ENCODE measurements at regions not wholly inside any gene's neighbourhood (a gene's known extent, or its start where the extent isn't known, plus 50 kb on each side); places are given as distances from the start of the nearest gene placed in this dataset.

- peak in 3 of 14 donors; percentile 32 to 71 (median 59) for DNase-seq
Measured at GRCh38 chr17:77379832-77380231, 239.1 kb downstream of the SEC14L1 start.

- DNase-seq, result no peak
Measured at GRCh38 chr17:77380395-77381184, 239.8 kb downstream of the SEC14L1 start.

GRCh38 chr17:77381185-77381700 lies 240.5 kb downstream of the SEC14L1 start:
- no peak for DNase-seq

- DNase-seq, result no peak
Measured at GRCh38 chr17:77381731-77382130, 241.0 kb downstream of the SEC14L1 start.

DNA sequence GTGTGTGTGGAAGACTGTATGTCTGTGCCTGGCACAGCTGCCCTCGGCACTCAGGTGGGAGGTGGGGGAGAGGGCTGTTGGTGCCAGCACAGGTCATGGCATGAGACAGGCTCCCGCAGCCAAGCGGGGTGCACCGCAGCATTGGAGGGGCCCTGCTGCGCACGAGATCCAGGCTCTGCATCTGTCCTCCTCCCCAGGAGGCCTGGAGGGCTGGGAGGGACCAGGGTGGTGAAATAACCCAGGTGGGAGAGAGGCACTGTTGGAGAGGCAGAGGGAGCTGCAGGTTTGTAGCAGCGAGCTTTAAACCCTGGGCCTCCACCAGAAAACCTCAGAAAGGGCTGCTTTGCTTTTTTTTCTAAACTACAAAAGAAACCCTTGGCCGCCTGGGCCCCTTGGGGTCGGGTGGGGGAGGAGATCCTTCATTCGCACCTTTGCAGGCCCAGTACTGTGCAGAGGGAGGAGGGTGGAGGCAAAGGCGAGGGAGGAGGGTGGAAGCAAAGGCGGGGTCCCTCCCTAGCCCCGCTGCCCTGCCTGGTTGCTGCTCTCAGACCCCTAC lies 241.7 kb downstream of the SEC14L1 start:
- no peak for DNase-seq

DNA sequence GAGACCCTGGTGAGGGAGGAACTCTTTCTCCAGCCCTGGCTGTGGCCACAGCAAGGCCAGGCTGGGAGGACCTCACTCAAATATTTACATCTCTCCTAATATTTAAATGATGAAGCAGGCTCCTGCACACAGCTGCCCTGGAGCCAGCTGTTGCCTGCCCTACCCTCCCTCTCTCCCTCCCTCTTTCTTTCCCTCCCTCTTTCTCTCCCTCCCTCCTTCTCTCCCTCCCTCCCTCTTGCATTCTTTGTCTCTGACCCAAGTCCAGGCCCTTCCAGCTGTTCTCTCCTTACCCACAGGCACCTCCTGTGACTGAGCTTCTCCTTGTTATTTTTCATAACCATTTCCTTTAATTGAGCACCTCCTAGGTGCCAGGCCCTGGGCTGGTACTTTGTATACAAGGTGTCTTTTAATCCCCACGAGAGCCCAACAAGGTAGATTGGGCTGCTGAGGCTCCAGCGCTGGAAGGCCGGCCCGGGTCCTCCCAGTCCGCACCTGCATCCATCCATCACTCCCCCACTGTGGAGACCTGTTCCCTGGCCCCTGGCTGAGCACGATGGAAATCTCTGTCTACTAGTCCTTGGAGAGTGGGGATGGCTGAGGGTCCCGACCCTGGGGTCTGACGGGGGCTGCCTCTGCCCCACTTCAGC lies 242.3 kb downstream of the SEC14L1 start:
- DNase-seq, result no peak

- DNase-seq, result peak in 6 of 14 donors; percentile 23 to 90 (median 61)
Measured at GRCh38 chr17:77383613-77384608, 243.1 kb downstream of the SEC14L1 start.

- DNase-seq, result peak in 2 of 14 donors; percentile 21 to 80
Measured at GRCh38 chr17:77385750-77386501, 245.2 kb downstream of the SEC14L1 start.

DNA sequence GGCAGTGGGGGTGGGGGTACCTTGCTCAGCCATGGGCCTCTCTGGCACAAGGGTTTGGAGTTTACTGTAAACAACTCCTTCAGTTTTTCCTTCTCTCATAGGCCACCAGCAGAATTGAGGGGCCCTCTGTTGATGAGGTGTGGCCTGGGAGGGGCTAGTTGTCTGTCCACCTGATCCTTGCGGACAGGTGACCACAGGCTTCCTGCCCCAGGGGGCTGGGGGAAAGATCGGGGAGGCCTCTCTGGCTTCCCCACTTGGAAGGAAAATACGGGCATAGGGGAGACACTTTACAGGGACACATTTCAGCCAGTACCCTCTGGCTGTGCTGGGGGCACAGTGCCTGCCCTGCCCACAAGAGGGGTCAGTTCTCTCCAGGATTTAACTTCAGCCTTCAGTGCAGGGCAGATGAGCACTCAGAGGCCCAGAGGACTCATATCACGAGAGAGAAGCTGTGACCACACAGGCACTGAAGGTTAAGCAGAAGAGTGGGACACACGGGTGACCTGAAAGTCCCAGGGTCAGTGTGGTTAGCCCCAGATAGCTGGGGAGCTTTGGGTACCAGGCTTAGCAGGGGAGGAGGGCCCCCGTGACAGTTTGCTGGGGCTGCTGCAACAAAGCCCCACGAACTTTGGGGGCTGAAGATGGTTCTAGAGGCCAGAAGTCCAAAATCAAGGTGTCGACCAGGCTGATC lies 245.9 kb downstream of the SEC14L1 start:
- no peak for DNase-seq

DNA sequence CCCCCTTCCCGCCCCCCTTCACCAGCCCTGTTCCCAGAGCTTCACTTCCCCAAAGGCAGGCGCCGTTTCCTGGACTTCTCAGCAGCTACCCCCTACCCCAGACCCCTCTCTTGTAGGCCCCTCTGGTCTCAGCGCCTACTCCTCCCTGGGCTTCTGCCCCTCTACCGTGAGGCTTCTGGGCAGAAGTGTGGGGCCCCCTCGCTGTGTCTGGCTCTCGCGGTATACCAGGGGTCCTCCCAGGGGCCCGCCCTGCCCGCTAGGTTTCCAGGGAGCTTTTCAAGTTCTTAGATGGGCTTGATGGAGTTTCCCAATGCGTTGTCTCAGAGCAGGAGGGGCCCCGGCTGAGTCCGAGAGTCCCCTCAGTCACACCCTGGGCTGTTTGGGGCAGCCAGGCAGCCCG lies 247.1 kb downstream of the SEC14L1 start:
- no peak for DNase-seq

GRCh38 chr17:77388384-77389306 lies 247.9 kb downstream of the SEC14L1 start:
- DNase-seq, result no peak

GRCh38 chr17:77390870-77391269 lies 250.1 kb downstream of the SEC14L1 start:
- DNase-seq, result no peak

- DNase-seq, result peak in 2 of 14 donors; percentile 39 to 73
Measured at GRCh38 chr17:77391668-77392375, 251.1 kb downstream of the SEC14L1 start.

DNA sequence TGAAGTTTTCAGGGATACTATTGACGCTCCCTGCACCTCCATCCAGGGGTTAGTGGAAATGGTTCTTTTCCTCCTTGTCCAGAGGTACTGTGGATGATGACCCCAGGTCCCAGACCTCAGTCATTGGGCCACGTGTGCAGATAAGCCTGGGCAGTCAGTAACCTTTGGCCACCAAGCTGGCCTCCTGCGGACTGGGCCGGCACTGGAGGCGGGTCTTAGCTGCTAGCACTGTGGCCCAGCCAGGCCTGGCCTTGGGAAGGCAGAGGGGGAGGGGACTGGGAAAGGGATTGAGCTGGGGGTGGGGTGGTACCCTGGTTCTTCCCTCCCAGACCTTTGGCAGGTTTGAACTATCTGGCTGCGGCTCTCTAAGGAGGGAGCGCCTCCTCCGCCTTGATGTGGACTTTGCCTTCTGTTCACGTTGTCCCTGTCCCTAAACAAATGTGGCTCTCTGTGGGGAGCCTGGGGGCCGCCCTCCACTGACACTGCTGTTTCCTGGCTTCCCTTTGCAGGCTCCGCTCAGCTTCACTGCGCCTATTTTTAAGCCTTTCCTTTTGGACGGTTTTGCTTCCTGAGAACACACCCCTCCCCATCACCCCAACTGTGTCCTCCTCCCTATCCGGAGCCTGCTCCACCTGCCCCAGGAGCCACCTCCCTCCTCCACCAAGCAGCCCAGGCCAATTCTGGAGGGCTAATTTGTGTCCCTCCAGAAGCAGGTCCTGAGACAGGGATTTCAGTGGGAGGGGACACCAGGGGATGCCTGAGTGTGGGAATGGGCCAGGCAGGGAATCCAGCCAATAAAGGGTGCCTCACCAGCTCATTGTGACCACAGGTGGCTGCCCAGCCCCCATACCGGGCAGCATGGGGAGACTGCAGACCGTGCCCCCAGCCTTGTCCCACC lies 251.9 kb downstream of the SEC14L1 start:
- peak in 10 of 14 donors; percentile 32 to 99 (median 46) for DNase-seq

DNA sequence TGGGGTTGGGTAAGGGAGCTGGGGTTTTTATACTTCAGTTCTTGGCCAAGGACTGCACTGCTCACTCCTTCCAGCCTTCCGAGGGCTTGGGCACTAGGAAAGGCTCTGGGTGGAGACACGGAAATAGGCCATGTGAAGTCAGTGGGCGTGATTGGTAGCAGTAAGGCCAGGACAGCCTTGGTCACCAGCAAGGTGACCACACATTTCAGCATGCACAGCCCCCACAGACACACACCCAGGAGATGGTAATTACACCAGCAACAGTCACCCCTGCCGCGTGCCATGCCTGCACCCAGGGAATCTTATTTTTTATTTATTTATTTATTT lies 252.5 kb downstream of the SEC14L1 start:
- DNase-seq, result no peak

GRCh38 chr17:77393867-77394539 lies 253.2 kb downstream of the SEC14L1 start:
- no peak for DNase-seq

All from C1 segment of cervical spinal cord (tissue), 14 donors.